GM20000 (cell line): ENCODE measurements at regions not wholly inside any gene's neighbourhood (a gene's known extent, or its start where the extent isn't known, plus 50 kb on each side); places are given as distances from the start of the nearest gene placed in this dataset.

Experiments
- DNase-seq: peaks from one replicate; pipeline ENCODE4 v3.0.0; 2012; ENCODE audit warnings: low spot score
- TF ChIP-seq, protein P1 (sequence below): IDR thresholded peaks from 2 replicates; pipeline ENCODE4 v1.5.1; 2012; ENCODE audit warnings: mild to moderate bottlenecking, control low read depth; ENCODE audit errors: extremely low read depth, missing control alignments

DNA sequence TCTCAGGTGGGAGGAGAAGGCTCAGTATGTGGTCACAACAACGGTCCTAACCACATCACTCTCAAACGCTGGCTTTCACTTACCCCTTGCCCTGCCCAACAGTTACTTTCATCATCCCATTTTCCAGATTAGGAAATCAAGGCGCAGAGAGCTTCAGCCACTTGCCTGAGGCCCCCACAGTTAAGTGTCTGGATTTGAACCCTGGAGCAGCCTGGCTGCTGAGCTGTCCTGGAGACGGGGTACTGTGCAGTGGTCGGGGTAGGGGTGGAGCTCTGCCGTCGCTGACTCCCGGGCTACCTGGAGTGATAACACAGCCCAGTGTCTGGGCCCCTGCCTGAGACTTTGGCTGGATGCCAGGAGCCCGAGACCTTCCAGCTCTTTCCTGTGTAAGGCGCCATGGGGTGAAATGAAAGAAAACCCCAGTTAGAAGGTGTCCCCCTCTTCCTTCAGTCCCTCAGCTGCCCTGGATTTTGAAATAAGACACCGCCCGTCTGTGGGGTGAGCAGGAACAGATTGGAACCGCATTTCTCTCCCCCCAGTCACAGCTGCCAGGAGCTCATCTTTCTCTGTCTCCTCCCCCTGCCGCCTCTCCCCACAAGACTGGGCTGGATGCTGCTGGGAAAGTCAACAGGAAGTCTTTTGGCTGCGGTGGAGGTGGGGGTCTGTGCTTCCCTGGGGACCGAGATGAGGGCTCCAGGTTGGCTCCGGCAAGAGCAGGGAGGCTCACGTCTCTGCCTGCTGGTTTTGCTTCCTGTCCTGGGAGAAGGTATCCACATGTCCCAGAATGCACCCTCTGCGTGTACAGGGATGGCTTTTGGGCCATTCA lies 280.2 kb downstream of the SEC14L1 start:
- DNase-seq, result peak; percentile 67
- TF ChIP-seq, protein P1, sequence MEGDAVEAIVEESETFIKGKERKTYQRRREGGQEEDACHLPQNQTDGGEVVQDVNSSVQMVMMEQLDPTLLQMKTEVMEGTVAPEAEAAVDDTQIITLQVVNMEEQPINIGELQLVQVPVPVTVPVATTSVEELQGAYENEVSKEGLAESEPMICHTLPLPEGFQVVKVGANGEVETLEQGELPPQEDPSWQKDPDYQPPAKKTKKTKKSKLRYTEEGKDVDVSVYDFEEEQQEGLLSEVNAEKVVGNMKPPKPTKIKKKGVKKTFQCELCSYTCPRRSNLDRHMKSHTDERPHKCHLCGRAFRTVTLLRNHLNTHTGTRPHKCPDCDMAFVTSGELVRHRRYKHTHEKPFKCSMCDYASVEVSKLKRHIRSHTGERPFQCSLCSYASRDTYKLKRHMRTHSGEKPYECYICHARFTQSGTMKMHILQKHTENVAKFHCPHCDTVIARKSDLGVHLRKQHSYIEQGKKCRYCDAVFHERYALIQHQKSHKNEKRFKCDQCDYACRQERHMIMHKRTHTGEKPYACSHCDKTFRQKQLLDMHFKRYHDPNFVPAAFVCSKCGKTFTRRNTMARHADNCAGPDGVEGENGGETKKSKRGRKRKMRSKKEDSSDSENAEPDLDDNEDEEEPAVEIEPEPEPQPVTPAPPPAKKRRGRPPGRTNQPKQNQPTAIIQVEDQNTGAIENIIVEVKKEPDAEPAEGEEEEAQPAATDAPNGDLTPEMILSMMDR, result no peak

DNA sequence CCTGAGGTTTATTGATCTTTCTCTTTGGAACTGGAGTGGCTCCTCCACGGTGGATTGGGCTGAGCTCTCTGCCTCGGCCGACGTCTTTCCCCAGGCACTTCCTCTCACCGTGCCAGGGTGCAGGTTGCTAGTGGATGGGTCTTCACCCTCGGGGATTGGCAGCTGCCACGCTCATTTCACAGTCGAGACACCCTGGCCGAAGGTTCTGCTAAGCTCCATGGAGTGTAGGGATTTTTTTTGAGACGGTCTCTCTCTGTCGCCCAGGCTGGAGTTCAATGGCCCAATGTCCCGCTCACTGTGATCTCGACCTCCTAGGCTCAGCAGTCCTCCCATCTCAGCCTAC lies 280.8 kb downstream of the SEC14L1 start:
- no peak for DNase-seq
- TF ChIP-seq, protein P1, result no peak

DNA sequence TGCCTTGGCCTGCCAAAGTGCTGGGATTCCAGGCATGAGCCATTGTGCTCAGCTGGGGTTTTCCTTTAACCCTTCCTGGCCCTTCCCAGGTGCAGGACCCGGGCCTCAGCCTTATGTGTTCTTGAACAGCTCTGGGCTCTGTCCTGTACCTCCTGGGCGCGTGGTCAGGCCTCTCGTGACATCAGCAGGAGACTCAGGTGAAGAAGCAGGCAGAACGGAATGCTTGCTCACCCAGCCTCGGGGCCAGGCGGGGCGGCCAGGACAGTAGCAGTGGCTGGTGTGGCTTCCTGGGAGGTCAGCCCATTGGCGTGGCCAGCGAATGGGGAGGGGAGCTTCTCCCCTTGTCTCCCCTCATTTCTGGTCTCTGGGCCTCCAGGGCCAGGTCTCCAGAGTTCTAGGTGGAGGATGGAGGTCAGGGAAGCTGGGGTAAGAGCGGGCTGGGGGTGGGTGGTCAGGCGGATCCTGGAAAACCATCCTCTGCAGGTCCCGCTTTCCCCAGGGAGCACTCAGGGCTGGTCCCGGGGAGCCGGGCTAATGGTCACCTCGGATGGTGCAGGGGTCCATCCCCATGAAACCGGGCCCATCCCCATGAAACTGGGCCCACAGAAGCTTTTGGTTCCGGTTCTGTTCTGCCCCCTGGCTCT lies 281.5 kb downstream of the SEC14L1 start:
- TF ChIP-seq, protein P1, result no peak
- no peak for DNase-seq

DNA sequence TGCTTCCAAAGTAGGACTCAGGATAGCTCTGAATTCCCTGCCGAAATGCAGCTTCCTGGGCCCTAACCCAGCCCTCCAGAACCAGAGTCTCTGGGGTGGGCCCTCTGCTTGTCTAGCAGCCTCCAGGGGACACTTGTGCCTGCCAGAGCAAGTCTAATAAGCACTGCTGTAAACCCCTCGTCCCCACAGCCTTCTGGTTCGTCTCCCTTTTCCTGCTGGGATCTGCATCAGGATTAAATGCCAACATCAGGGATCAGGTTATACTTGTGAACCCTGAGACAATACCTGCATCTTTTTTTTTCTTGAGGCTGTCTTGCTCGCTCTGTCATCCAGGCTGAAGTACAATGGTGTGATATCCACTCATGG lies 282.0 kb downstream of the SEC14L1 start:
- TF ChIP-seq, protein P1, result no peak
- no peak for DNase-seq

DNA sequence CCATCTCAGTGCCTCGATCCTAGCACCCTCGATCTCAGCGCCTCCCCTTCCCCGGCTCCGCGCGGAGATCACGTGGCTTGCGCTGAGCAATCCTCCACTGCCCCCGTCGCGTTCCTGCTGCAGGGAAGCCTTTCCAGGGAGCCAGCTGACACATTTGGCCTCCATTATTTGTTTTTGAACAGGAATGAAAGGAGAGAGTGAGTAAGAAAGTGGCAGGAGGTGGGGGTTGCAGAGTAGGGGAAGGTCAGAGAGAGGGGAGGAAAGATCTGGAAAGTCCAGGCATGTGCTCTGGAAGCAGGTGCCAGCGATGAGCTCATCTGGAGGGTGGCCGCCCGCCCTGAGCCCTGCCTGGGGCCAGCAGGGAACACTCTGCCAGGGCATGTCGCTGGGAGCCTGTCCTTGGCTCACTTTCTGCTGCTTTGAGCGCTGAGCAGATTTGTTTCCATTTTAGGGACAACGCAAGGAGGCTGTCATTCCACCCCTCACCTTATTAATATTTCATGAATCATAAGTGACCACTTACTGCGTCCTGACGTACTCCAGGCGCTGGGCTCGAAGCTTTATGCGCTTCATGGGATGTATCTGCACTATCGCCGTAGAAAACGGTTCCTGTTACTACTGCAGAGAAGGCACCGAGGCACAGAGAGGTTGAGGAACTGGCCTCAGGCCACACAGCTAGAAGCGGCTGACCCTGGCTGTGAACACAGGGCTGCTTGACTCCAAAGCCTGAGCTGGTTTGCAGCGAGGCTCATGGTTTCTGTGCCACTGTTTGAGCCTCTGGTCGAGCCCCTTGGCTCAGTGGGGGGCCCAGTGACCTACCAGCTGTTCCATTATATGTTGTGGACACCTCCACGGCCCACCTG lies 283.1 kb downstream of the SEC14L1 start:
- no peak for DNase-seq
- TF ChIP-seq, protein P1, result no peak

DNA sequence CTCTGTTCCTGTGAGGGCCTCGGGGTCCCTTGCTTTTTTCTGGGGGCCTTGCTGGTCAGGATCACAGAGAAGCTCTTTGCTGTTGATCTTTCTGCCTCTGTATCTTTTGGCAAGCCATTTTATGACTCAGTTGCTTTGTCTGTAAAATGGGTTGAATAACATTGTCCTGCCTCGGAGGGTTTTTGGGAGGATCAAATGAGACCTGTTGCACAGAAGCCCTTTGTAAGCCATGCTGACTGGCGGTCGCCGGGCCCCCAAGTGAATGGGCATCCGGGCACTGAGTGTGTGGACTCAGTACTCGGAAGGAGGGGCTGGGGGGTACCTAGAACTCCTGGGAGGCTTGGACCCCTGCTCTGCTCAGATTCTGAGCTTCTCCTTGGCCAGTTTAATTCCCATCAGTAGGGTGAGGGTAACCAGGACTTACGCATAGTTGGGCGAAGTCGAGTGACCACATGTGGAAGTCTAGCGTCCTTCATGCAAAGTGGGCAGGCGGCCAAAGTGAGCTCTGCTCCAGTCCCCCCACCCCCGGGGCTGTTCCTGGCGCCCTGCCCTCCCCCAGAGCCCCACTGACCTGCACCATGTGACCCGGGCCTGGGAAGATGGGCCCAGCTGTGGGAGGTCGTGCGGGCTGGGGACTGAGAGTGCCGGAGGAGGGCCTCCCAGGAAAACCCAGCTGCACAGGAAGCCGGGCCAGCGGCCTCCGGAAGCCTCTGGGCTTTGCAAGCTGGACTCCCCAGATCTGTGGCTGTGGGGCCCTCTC lies 284.0 kb downstream of the SEC14L1 start:
- TF ChIP-seq, protein P1, result no peak

DNA sequence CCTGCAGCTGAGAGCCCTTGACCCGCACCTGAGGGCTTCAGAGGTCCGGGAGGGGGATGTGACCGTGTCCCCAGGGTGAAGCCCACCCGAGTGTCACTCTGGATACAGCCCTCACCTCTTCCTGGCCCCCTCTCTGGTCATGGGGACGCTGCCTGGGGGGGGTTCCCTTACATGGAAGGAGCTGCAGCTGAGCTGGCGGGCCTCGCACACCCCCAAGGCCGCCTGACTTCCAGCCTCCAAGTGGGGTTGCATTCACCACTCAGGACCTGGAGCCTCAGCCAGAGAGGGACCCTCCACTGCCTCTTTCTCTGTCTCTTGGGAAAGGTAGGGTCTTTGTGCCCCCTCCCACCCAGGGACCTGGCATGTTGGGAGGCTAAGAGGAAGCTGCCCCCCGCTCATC lies 284.6 kb downstream of the SEC14L1 start:
- no peak for DNase-seq
- TF ChIP-seq, protein P1, result no peak

More for the DNA sequence above, 284.0 kb downstream of the SEC14L1 start:
- DNase-seq, result no peak
